Activated naive CD8-positive, alpha-beta T cell treated with anti-CD3 and anti-CD28 coated beads, Interleukin-2, amount 50 U/mL, for 16 hours (primary cell): ENCODE measurements at regions not wholly inside any gene's neighbourhood (a gene's known extent, or its start where the extent isn't known, plus 50 kb on each side); places are given as distances from the start of the nearest gene placed in this dataset.
"Not testable (repeated sequence)": the region's sequence is repeated elsewhere in the genome, so short reads cannot be mapped to it uniquely, and the experiment has no call there.

Experiments
- DNase-seq: peaks from one replicate; pipeline ENCODE4 v3.0.0-alpha.2; 2020; ENCODE audit warnings: low read depth, low spot score

DNA sequence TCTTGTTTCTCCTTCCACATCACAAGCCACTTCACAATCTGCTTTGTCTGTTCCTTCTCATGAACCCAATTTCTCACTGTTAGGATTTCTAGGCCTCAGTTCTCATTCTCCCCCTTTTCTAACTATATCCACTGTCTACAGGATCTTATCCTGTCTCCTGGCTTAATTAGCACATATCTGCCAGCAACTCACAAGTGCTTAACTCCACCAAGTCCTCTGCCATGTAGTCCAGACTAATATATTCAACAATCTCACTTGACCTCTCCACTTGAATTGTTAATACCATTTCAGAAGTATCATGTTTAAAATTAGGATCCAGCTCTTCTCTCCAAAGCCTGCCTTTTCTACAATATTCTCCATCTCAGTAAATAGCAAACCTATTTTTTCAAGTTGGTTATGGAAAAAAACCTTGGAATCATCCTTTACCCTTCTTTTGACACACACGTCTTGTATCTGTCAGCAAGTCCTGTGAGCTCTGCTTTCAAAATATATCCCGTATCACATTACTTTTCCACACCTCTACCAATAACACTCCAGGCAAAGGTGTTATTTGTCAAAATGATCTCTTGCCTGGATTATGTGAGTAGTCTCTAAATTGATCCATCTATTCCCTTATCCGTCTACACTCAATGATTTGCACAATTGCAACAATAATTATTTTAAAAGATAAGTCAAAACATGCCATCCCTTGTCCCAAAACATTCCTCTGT lies 127.2 kb upstream of the SLIT2 start:
- DNase-seq: no peak

DNA sequence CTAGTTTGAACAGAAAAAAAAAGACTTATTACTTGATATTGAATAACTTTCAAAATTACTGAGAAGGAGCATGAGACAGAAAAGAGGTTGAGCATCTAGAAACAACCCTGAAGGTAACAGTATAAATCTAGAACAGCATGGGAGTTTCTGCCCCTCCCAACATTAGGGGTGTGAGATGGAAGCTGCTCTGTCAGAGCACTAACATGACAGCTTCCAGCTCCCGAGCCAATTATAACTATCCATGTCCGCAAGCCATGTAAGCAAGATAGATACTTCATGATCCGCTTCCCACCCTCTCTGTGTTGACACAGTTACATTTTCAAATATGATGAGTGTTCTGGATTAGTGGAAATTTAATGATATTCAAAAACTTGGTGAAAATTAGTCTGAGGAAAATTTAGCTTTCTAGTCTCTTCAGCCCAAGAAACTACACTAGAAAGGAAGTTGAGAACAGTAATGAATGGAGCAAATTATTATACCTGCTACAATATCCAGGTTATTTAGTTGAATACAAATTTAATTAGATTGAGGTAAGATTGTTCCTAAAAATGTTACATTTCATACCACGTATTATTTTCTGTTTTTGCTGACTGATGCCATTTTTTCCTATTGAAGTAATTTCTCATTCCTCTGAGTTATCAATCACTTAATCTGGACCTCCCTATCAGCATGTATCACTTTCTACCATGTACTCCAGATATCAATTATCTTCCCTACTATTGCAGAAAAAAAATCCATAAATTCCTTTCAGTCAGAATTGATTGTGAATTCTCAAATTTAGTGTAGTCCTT lies 129.3 kb upstream of the SLIT2 start:
- DNase-seq: no peak

DNA sequence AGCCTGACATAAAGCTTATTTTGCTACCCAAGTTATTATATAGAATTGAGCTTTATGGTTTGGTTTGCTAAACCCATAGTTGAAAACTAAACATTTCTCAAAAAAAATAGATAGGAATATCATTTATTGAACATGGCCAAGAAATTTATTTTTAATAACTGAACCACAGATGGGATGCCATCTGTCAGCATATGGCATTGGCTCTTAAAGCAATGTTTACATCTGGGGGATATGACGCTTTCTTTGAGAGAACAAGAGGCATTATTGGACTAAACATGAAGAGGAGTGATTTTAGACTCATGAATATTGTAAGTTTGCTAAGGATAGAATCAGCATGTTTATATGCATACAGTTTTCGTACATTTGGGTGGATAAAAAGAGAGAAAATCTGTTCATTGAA lies 132.6 kb upstream of the SLIT2 start:
- no peak for DNase-seq

DNA sequence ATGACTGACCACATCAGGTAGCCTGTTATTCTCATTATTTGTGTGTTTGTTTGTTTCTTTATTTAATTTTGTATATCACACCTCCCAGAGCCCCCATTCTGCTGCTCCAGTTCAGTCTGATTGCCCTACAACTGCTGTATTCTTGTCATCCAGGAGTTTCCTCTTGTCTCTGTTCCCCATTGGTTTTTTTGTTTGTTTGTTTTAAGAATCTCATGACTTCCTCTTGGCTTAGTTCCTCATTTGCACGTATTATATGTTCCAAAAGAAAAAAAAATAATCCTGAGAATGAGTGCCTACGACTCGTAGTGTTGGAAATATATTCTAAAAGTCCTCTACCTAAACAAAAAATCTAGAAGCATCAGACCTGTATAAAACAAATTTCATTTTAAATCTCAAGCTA lies 142.3 kb upstream of the SLIT2 start:
- no peak for DNase-seq

DNA sequence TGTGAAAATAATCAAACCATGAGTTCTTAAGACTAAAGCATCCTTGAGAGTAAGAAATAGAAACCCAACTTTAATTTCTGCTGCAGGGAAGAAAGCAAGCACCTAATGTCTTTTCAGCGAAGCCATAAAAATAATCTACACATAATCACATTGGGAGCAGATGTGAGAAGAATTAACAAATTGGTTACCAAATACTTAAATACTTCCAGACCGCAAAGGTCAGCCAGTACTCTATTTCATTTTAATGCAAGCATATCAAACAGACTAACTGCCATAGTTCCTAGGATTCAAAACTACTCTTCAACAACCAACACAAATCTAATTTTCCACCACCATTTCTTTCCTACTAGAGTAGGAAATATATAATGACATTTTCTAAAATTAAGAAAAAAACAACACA lies 144.8 kb upstream of the SLIT2 start:
- DNase-seq: no peak

DNA sequence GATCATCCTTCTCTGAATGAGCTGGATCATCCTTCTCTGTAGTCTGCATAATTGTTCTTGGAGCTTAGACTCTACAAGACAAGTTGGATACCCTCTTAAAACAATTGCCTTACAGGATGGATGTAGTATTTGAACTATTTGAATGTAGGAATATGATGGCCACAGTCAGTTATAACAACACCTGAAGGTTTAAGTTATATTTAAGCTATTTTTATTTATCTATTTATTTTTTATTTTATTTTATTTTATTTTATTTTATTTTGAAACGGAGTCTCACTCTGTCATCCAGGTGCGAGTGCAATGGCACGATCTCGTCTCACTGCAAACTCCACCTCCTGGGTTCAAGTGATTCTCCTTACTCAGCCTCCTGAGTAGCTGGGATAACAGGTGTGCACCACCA lies 149.9 kb upstream of the SLIT2 start:
- no peak for DNase-seq

DNA sequence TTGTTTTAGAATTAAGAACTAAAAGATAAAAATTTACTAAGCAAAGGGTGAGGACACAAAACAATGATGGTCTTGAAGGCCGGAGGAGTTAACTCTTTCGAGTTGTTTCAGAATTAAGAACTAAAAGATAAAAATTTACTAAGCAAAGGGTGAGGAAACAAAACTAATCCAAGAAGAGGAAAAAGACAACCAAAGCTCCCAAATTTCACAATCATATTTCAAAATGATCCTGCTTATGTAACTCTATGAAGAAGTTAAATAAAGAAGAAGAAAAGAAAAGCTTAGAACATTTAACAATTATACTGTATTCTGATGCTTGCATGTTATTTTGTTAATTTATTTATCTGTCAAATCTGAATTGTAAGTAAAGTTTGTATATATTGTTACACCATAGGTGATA lies 154.8 kb upstream of the SLIT2 start:
- no peak for DNase-seq

DNA sequence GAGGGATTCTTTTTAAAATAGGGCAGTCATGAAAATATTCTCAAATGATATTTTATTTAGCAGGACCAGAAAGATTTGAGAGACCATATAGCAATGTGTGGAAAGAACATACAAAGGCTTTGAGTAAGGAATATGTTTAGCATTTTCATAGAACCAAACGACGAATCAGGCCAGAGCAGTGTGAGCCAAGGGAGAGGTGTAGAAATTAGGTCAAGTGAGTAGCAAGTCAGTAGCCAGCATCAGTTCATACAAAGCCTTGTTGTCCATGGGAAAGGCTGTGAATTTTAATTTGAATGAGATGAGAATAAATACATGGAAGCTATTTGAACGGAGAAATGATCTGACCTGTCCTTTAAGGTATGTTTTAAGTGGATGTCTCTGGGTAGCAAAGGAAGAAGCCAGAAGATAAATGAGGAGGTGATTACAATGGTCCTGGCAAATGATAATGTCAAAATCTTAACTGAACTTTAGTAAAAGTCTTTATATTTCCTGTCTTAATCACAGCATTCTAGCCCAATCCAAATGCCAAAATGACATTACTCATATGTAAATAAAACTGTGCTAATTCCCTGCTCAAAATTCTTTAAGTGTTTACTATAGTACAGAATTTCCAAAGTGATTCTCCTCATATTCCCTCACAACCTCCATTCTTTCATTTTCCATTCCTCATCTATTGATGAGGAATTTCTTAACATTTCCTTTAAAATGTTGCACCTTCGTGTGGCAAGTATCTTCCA lies 155.7 kb upstream of the SLIT2 start:
- DNase-seq: no peak

DNA sequence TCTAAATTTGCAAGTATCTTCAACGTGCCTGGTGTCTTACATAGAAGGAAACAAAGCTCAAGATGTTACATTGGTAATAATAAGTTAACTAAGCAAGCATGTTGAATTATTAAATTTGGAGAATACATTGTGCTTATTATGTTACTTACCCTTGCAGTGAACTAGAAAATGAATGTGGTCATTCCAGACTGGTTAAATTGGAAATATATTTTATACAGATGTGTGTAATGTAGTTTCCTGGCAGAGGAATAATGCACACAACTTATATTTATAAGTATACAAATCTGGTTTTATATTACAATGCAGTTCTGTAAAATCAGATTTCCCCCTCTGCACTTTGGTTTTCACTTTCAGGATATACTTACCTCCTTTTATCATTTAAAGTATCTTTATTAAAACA lies 159.9 kb upstream of the SLIT2 start:
- DNase-seq: no peak

DNA sequence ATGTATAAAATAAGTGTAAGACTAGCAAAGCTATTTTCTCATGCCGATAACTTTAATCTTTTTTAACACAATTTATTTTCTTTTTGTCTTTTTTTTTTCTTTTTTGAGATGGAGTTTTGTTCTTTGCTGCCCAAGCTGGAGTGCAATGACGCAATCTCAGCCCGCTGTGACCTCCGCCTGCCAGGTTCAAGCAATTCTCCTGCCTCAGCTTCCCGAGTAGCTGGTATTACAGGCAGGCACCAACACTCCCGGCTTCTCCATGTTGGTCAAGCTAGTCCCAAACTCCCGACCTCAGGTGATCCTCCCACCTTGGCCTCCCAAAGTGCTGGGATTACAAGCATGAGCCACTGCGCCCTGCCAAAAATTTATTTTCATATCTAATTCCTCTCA lies 164.2 kb upstream of the SLIT2 start:
- no peak for DNase-seq

DNA sequence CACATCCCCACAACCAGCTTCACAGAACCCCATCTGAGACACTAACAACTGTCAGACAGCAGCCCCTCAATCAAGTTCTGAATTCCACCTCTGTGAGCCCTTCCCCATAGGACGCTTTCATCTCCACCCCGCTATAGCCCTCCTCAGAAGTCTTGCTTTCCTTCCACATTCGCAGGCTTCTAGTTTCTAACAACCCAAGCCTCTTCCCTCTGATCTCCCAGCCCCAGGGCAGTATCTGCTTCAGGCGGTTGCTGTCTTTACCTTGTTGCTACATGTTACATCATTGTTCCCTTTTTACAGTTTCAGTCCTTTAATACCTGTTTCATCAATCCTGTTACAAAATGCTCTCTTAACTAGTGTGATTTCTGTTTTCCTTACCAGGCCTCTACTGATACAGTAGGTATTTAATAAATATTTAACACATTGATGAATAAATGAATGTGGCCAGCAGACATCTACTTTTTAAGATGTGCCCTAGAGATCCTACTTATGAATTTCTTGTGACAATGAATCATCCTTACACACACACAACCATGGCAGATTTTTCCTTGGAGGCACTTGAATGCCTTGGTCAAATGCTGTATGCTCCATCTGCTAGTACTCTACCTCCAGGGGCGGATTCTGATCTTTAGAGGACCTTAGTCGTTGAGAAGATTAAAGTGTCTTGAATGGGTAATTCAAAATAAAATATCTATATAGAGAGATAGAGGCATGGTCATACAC lies 164.7 kb upstream of the SLIT2 start:
- no peak for DNase-seq

DNA sequence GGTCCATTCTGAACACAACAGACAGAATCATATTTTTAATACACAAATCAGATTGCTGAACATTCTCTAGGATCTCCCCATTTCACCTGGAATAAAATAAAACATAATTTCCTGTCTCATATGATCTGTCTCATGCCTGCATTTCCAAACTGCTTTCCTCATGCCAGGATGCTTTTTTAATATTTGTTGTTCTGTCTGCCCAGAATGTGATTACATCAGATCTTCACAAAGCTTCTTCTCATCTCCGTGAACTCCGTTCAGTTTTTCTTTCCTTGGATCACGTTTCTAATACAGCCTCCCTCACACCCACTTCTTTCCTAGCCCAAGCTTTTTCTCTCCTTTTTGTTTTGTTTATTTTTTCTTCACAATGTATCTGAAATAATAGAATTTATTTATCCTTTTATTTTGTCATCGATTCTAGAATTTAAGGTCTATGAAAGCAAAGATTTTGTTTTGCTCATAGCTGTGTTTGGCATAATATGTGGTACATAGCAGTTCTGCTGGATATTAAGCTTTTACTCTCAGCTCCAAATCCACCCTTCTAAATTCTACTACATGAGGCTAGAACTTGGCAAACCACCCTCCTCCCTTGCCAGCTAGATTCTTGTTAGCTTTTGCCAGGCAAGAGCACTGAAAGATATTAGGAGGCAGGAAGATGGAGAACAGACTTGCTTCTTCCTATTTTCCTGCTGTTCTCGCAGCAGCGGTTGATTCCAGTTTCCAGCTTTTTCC lies 165.5 kb upstream of the SLIT2 start:
- no peak for DNase-seq

DNA sequence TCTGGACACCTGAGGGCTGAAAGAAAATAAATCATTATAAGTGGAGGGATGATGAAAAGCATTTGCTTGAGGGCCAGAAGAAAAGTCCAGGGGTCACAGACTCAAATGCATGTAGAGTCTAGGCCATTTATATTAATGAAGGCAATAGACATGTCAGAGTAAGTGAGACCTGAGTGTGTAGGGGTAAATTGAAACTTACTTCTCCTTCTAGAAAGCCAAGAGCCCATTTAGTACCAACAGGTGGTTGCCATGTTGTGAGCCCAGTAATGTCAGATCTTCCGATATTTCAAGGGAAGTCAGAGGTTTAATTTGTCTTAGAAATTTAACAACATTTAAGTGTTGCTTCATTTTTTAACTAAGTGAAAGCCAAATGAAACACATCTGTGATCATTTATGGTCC lies 166.1 kb upstream of the SLIT2 start:
- DNase-seq: no peak

DNA sequence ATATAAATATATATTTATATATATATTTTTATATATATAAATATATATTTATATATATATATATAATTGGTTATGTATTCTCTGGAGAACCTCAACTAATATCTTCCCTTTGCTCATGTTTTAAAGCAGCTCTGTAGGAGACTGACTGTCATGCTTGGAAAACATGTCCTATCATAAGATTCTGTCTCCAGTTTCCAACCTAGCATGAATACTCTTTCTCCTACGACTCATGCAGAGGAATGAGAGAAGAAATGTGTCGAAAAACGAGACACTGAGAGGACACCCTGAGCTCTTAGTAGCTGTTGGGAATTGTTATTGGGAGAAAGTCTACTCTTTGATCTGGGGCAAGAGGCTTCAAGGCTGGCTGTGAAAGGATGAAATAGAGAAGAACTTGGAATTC lies 166.5 kb upstream of the SLIT2 start:
- no peak for DNase-seq

DNA sequence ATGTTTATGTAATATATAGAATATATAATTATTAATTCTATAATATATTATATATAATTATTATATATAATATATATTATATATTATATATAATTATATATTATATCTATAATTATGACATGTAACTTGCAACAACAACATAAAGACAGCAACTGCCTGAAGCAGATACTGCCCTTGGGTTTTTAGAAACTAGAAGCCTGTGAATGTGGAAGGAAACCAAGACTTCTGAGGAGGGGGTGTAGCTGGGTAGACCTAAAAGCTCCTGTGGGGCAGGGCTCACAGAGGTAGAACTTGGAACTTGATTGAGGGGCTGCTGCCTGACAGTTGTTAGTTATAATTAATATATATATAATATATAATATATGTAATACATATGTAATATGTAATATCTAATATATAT lies 167.2 kb upstream of the SLIT2 start:
- DNase-seq: no peak

DNA sequence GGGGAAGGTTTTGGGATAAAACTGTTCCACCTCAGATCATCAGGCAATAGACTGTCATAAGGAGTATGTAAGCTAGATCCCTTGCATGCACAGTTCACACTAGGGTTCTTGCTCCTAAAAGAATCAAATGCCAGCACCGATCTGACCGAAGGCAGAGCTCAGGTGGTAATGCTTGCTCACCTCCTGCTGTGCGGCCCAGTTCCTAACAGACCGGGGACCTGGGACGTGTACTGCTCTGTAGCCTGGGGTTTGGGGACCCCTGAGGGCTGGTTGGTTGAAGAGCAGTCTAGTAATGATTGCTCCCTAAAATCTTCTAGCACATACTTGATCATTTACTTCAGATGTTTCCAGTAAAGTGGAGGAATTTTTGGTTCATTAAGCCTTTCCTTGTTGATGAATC lies 173.1 kb upstream of the SLIT2 start:
- no peak for DNase-seq

DNA sequence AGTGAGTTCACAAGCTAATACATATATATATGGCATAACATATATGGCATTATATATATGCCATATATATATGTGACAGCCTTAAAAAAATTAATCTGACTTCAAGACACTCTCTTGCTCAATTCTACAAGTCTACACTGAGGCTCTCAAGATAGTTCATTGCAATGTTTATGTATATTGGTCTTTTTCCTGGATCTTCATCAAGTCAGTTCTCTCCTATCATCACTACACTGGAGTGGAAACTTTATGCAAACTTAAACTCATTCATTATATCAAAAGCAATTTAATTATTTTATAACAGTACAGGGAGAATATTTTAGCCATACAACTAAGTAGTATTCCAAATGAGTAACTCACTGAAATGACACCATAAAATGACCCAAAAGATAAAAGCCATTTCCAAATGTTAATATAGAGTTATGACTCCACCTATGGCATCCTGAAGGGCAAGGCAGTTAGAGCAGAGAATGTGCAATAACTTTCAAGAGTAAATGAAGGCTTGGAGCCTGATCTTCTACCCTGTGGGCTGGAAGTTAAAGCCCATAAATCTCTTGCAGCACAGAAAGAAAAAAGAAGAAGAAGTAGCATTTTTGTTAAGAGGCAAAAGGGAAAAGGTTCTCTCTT lies 176.3 kb upstream of the SLIT2 start:
- no peak for DNase-seq

DNA sequence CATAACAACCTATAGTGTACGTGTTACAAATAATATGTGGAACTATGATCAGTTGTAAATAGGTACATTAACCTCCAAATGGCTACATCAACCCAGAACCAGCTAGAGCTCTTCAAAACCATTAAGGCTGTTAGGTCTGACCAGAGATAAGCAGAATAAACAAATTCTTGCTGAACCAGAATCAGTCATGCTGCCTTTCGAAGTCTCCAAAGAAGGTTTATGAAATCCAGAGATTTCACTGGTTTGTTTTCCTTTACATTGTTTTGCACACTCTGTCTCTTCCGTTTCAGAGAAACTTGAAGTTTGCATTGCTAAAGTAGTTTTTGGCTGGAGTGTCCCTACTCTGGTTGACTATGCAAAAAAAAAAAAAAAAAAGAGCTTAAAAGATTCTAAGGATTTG lies 177.3 kb upstream of the SLIT2 start:
- no peak for DNase-seq

DNA sequence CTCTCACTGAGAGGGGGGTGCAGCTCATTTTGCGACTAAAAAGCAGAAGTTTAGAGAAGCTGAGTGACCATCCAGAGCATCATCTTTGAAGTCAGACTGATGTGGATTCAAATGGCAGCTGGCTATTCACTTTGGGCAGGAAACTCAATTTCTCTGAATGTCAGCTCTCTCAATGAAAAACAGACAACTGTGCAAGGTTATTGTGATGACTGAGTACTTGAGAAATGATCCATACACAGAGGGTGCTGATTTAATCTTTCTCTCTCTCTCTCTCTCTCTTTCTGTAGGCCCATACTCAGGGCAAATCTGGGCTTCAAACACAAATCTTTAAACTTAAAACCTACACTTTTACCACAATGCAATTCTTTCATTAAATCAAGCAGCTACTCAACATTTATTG lies 185.8 kb upstream of the SLIT2 start:
- DNase-seq: no peak

DNA sequence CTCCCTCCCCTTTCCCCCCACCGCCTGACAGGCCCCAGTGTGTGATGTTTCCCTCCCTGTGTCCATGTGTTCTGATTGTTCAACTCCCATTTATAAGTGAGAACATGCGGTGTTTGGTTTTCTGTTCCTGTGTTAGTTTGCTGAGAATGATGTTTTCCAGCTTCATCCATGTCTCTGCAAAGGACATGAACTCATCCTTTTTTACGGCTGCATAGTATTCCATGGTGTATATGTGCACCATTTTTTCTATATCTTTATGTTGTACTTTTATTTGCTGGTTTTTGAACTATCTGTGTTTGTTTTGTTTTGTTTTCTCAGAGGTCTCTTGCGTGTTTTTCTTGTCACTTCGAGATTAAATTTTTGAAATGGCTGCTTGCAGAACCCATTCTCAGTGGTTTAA lies 188.8 kb upstream of the SLIT2 start:
- DNase-seq: not testable (repeated sequence)

DNA sequence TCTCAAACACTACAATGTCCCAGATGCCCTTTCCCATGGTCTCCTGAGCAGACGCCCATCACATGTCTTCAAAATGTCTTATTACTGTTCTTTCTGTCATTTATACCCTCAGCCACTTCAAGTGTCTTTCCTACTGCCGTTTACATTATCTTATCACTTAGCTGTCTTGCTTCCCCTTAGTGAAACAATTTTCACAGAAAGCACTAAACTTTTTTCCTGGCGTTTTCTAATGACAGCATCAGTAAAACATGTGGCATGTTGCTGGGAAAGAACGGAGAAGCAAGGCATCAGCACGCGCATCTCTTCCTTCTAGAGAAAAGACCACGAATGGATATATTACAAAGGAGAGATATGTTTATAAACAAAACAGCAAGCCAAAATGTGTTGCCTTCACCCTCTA lies 189.7 kb upstream of the SLIT2 start:
- DNase-seq: no peak
